GM12865 (cell line): ENCODE measurements at regions not wholly inside any gene's neighbourhood (a gene's known extent, or its start where the extent isn't known, plus 50 kb on each side); places are given as distances from the start of the nearest gene placed in this dataset.

Experiments used
- DNase-seq: peaks from one replicate; pipeline ENCODE4 v3.0.0; 2010; ENCODE audit warnings: low read depth
- H3K4me3 ChIP-seq: 2 replicates; pipeline ENCODE4 v1.5.1; 2011; ENCODE audit warnings: mild to moderate bottlenecking, low read depth, low read length, control low read depth
- CTCF ChIP-seq: IDR thresholded peaks from 2 replicates; pipeline ENCODE4 v1.5.1; 2011; ENCODE audit warnings: low read length, control low read depth, low read depth, inconsistent platforms; ENCODE audit not compliant: insufficient read depth; ENCODE audit errors: missing control alignments

- no peak overlapping the region for H3K4me3 ChIP-seq
- TF ChIP-seq CTCF = no peak
- no peak for DNase-seq
Observed at GRCh38 chr7:94252971-94253370, 141.7 kb upstream of the COL1A2 start.

GRCh38 chr7:94253686-94254085, 141.0 kb upstream of the COL1A2 start:
- no peak for TF ChIP-seq CTCF
- H3K4me3 ChIP-seq = no peak overlapping the region
- no peak for DNase-seq

- no peak for TF ChIP-seq CTCF
- H3K4me3 ChIP-seq = no peak overlapping the region
- no peak for DNase-seq
Observed at GRCh38 chr7:94258418-94259300, 136.0 kb upstream of the COL1A2 start.

GRCh38 chr7:94261067-94261466, 133.6 kb upstream of the COL1A2 start:
- H3K4me3 ChIP-seq = no peak overlapping the region
- no peak for DNase-seq
- TF ChIP-seq CTCF = no peak

- no peak for DNase-seq
- H3K4me3 ChIP-seq = no peak overlapping the region
- no peak for TF ChIP-seq CTCF
Observed at GRCh38 chr7:94264756-94265155, 129.9 kb upstream of the COL1A2 start.

- no peak for DNase-seq
- no peak for TF ChIP-seq CTCF
- H3K4me3 ChIP-seq = no peak overlapping the region
Observed at GRCh38 chr7:94265456-94265855, 129.2 kb upstream of the COL1A2 start.

- no peak for DNase-seq
- TF ChIP-seq CTCF = no peak
- H3K4me3 ChIP-seq = no peak overlapping the region
Observed at GRCh38 chr7:94266238-94266644, 128.5 kb upstream of the COL1A2 start.
